Limb (tissue), 2 donors: ENCODE measurements at regions not wholly inside any gene's neighbourhood (a gene's known extent, or its start where the extent isn't known, plus 50 kb on each side); places are given as distances from the start of the nearest gene placed in this dataset.
"Not testable (repeated sequence)": the region's sequence is repeated elsewhere in the genome, so short reads cannot be mapped to it uniquely, and the experiment has no call there.

Experiments used
- DNase-seq, 2 donors: peaks; one replicate each; pipeline ENCODE4 v3.0.0-alpha.2; 2016; ENCODE audit errors: extremely low spot score in 2 of 2

- no peak for DNase-seq
These were observed 112.3 kb downstream of the PCSK1 start for GRCh38 chr5:96320797-96321196.

DNA sequence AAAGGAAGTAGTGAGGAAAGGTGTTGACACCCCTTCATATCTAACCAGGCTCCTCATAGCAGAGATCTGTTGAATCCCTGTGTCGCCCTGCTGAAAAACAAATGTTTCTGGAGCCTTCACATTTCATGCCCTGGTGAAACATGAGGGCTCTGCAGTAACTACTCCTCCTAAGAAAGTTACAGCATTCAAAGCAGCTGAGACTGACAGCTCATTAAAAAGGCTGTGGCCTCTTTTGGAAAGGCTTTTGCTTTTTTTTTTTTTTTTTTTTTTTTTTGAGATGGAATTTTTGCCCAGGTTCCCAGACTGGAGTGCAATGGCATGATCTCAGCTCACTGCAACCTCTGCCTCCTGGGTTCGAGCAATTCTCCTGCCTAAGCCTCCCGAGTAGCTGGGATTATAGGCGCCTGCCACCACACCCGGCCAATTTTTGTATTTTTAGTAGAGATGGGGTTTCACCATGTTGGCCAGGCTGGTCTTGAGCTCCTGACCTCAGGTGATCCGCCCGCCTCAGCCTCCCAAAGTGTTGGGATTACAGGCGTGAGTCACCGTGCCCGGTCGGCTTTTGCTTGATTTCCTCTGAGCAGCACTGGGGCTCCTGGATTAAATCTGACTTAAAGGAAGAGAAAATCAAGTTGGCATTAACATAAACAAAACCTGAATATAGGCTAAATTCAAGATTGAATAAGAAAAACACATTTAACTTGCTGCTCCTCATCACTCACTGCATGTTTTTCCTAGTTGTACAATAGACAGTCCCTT, 112.9 kb downstream of the PCSK1 start:
- not testable (repeated sequence) for DNase-seq

- DNase-seq = no peak
These were observed 114.4 kb downstream of the PCSK1 start for GRCh38 chr5:96318569-96319110.

DNA sequence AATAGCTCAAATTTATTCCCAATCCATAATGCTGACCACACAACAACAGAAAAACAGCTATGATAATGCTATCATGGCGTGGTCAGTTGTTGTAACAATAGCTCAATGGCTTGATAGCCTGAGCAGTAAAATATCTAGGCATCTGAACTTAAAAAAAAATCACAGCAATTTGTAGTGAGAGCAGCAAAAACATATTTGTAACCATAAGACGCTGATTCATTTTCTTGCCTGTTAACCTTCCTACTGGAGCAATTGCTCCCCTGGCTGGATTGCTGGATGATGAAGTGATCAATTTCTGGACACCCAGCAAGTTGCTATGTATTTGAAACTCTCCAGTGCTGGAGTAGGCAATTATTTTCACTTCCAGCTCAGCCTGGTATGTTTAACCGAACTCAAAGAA, 115.1 kb downstream of the PCSK1 start:
- DNase-seq = no peak

DNA sequence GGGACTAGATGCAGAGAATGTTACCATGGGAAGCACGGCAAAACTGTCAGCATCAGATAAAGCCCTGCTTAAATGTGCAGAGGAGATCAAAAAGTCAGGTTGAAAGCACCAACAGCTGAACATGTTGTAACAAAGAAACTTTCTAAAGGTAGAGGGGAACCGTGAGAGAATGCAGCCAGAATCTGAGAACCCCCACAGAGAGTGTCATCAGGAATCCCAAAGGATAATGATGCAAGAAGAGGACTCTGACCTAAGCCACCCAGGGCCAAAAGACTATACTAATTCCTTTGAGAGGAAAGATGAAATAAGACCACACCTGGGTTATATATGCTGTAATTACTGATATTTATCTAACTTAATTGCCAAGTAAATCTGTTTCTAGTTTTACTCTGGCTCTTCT, 116.6 kb downstream of the PCSK1 start:
- no peak for DNase-seq

DNA sequence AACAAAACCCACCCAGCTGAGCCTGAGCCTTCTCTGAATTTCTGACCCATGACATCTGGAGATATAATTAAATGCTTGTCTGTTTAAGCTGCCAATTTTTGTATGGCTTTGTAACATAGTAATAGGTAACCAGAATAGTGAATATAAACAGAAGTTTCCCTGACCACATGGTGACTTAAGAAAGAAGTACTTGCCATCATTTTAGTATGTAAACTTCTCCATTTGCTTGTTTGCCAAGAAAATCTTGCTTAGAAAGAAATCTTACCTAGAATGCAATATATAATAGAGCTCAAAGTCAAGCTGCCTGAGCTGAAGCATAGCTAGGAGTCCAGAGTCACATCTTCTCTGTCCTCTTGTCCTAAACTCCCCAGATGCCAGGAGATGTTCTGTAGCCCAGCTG, 117.0 kb downstream of the PCSK1 start:
- DNase-seq = no peak

DNA sequence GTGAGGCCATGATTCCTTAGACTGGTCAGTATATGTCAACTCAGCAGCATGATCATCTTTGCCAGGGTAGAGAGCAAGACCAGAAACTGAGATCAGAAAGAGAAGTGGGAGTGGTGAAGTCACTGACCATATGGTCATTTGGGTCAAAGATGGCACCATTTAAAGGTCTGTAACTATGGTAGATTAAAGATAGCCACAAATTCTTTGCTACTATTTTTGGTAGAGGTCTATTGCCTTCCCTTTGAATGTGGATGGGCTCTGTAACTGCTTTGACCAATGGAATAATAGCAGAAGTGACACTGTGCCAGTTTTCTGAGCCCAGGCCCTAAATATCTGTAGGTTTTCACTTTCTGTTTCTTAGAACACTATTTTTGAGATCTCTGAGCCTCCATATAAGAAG, 117.6 kb downstream of the PCSK1 start:
- no peak for DNase-seq

GRCh38 chr5:96312383-96312782, 120.7 kb downstream of the PCSK1 start:
- no peak for DNase-seq

DNA sequence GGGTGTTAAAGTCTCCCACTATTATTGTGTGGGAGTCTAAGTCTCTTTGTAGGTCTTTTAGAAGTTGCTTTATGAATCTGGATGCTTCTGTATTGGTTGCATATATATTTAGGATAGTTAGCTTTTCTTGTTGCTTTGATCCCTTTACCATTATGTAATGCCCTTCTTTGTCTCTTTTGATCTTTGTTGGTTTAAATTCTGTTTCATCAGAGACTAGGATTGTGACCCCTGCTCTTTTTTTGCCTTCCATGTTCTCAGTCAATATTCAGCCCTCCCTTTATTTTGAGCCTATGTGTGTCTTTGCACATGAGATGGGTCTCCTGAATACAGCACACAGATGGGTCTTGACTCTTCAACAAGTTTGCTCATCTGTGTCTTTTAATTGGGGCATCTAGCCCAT, 126.0 kb downstream of the PCSK1 start:
- not testable (repeated sequence) for DNase-seq

GRCh38 chr5:96302174-96302738, 130.8 kb downstream of the PCSK1 start:
- DNase-seq = no peak

- no peak for DNase-seq
These were observed 132.1 kb downstream of the PCSK1 start for GRCh38 chr5:96300976-96301375.

DNA sequence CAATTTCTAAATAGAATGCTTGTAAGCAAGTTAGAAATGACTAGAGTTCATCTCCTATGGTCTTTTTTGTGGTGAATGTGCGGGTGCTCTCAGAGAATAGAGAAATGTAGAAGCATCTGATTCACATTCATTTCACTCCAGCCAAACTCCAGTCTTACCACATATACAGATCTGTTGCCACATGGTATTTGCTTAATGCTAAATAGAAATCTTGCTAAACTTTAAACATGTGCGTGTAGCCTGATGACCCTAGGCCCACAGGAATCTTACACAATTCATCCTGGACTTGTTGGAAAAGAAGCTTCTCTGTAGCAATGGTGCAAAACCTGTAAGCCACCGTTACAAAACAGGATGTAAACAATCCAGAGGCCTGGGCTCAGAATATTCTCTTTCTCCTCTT, 135.2 kb downstream of the PCSK1 start:
- DNase-seq = no peak

DNA sequence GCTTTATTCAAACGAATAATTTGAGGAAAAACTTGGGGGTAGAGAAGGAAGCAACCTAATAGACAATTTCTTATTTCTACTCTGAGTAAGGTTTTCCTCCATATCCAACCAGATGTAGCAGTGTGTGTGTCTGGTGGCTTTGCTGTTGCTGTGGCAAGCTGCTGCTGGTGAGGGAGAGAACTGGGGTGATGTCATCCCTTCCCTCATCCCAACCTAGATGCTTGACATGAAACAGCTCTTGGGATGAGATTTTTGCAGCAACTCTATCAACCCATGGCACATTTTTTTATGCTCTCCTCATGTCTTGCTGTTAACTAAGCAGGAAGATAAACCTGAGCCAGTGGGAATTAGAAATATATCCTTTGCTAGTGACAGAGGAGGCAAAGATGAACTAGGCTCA, 135.8 kb downstream of the PCSK1 start:
- DNase-seq = no peak

- no peak for DNase-seq
These were observed 138.2 kb downstream of the PCSK1 start for GRCh38 chr5:96294884-96295202.

GRCh38 chr5:96293966-96294883, 138.8 kb downstream of the PCSK1 start:
- no peak for DNase-seq

GRCh38 chr5:96292582-96293247, 140.3 kb downstream of the PCSK1 start:
- no peak for DNase-seq

DNA sequence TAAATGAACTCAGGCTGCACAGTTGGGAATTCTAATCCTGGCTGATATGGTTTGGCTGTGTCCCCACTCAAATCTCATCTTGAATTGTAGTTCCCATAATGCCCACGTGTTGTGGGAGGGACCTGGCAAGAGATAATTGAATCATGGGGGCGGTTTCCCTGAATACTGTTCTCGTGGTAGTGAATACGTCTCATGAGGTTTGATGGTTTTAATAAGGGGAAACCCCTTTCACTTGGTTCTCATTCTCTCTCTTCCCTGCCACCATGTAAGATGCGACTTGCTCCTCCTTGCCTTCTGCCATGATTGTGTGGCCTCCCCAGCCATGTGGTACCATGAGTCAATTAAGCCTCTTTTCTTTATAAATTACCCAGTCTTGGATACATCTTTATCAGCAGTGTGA, 143.8 kb downstream of the PCSK1 start:
- DNase-seq = not testable (repeated sequence)

DNA sequence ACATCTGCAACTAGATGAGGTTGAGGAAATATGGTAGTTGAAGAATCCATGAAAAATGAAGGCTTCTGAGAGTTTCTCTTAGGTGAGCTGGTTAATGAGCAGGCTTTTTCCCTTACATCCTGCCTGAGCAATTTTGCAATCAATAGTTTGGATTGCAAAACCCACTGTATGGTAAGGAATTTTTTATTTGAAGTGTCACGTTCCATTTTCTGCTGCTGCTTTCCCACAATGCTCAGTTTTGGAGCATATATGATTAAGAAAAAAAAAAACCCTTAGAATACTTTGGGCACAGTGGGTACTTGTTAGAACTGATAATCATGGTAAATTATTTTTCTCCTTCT, 144.2 kb downstream of the PCSK1 start:
- DNase-seq = no peak

DNA sequence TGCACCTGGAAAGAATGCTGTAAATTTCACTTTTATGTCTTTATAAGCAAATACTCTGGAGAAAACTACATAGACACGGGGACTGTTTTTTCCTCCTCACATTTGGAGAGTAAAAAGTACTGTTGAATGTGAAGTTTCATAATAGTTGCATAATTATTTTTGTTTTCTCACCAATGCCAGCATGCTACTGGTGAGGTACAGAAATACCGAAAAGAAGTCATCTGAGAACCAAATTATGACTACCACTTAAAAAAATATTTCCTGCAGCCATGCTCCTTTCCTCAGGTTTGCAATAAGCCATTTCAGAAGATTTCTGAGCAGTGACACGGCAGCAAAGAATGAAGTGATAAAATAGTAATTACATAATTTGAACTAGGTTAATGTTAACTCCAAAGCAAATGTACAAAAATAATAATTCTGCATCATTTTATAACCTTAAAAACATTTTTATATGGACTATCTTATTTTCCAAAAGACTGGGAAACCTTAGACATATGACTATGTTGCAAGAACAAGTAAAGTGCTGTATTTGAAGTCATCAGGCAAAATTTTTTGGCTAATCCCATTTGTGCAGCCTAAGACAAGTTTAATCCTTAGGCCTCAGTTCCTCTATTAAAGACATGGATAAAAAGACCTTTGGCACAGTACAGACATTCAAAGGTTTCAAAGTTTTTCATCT, 144.7 kb downstream of the PCSK1 start:
- no peak for DNase-seq

DNA sequence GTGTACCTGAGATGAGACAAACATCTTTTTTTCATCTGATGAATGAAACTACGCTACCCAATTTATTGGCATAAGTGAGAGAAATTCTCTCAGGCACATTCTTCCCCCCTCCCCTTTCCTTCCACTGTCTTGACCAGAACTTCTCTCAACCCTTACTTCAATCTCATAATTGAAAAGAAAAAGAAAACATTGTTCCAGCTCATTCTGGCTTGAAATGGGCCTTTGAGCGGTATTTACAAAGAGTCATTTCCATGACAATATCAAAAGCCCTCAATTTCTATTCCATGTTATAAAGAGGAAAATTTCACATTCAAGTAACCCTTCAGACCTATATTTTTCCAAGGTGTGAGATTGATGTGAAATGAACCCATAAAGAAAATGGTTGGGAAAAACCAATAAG, 145.9 kb downstream of the PCSK1 start:
- DNase-seq = no peak

DNA sequence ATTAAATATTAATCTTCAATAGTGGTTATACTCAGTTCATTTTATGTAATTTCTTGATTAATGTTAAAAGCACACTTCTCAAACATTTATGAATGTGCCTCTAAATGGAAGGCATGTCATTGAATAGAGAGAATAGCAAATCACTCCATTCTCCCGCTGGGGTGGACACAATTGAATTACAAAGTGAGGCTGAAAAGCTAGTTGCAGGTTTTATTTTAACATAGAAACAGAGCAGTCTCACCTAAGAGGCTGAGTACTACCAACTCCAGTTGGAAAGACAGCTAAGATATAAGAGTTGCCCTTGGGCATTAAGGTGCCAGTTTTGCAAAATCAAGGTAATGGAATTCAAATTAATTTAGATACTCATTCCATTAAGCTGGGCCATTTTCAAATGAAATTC, 147.2 kb downstream of the PCSK1 start:
- DNase-seq = no peak
